Calu3 (cell line): ENCODE measurements at regions not wholly inside any gene's neighbourhood (a gene's known extent, or its start where the extent isn't known, plus 50 kb on each side); places are given as distances from the start of the nearest gene placed in this dataset.
"Not testable (repeated sequence)": the region's sequence is repeated elsewhere in the genome, so short reads cannot be mapped to it uniquely, and the experiment has no call there.

Experiments
- BruUV-seq: library from RNA; stranded (reverse); fragments of 400-500 nt; replicated peaks from 2 replicates; lab custom pipeline; 2021; lab: Mats Ljungman, UMichigan
- CTCF ChIA-PET: fragments of 300-600 bp; sonication (Branson Sonifier 250); formaldehyde crosslinking; loops from one replicate; lab custom pipeline; 2022; ENCODE audit warnings: antibody characterized with exemption; lab: Charles Lee
- DNase-seq: peaks from one replicate; pipeline ENCODE4 v3.0.0; 2022
- H3K27ac Mint-ChIP-seq: one replicate; pipeline ENCODE4 v1.8.0; 2022; ENCODE audit warnings: mixed read lengths; ENCODE audit not compliant: unreplicated experiment
- H3K27me3 Mint-ChIP-seq: one replicate; pipeline ENCODE4 v1.8.0; 2022; ENCODE audit warnings: mixed read lengths; ENCODE audit not compliant: unreplicated experiment
- H3K36me3 Mint-ChIP-seq: one replicate; pipeline ENCODE4 v1.8.0; 2022; ENCODE audit warnings: mild to moderate bottlenecking, moderate library complexity, mixed read lengths; ENCODE audit not compliant: insufficient read depth, unreplicated experiment
- H3K4me1 Mint-ChIP-seq: one replicate; pipeline ENCODE4 v1.8.0; 2022; ENCODE audit warnings: mild to moderate bottlenecking, low read depth, mixed read lengths; ENCODE audit not compliant: unreplicated experiment
- H3K4me3 Mint-ChIP-seq: one replicate; pipeline ENCODE4 v1.8.0; 2022; ENCODE audit warnings: mild to moderate bottlenecking, low read depth, moderate library complexity, mixed read lengths; ENCODE audit not compliant: unreplicated experiment
- H3K9me3 Mint-ChIP-seq: one replicate; pipeline ENCODE4 v1.8.0; 2022; ENCODE audit warnings: low read depth, mixed read lengths; ENCODE audit not compliant: unreplicated experiment
- CTCF ChIP-seq: fragments of 200-600 bp; IDR thresholded peaks from one replicate; pipeline ENCODE4 v1.8.0; 2022; ENCODE audit warnings: antibody characterized with exemption; ENCODE audit not compliant: unreplicated experiment
- intact Hi-C: fragments of 100-400 bp; cut with micrococcal nuclease; formaldehyde crosslinking; loops from one replicate; pipeline ENCODE4 v1.10.0; 2022; ENCODE audit not compliant: unreplicated experiment

- intact Hi-C loops, result no loop called here
- H3K36me3 Mint-ChIP-seq, result no peaks in the 10 kb centered on the region
- DNase-seq, result no peak
- no peaks in the 10 kb centered on the region for H3K27me3 Mint-ChIP-seq
- no TSS peak for BruUV-seq
- CTCF ChIA-PET, result no interaction called here
- no peak overlapping the region for H3K4me3 Mint-ChIP-seq
- TF ChIP-seq CTCF, result no peak
- H3K4me1 Mint-ChIP-seq, result peaks cover 10% of the 10 kb centered on the region
- no peak overlapping the region for H3K27ac Mint-ChIP-seq
- no peaks in the 10 kb centered on the region for H3K9me3 Mint-ChIP-seq
These were observed 63.7 kb upstream of the ATP12A start for GRCh38 chr13:24616514-24616913.

- no peak for TF ChIP-seq CTCF
- H3K36me3 Mint-ChIP-seq, result no peaks in the 10 kb centered on the region
- no peak overlapping the region for H3K4me3 Mint-ChIP-seq
- CTCF ChIA-PET, result no interaction called here
- no TSS peak for BruUV-seq
- H3K27ac Mint-ChIP-seq, result no peak overlapping the region
- H3K9me3 Mint-ChIP-seq, result no peaks in the 10 kb centered on the region
- intact Hi-C loops, result no loop called here
- DNase-seq, result no peak
- peaks cover 10% of the 10 kb centered on the region for H3K4me1 Mint-ChIP-seq
- no peaks in the 10 kb centered on the region for H3K27me3 Mint-ChIP-seq
These were observed 62.8 kb upstream of the ATP12A start for GRCh38 chr13:24617256-24618010.

- no TSS peak for BruUV-seq
- Mint-ChIP-seq H3K4me3 (no peak overlapping the region), H3K27ac (no peak overlapping the region), H3K36me3 (no peaks in the 10 kb centered on the region), H3K4me1 (peaks cover 10% of the 10 kb centered on the region), H3K9me3 (no peaks in the 10 kb centered on the region), H3K27me3 (no peaks in the 10 kb centered on the region)
- peak; percentile 9 for DNase-seq
- intact Hi-C loops, result no loop called here
- no peak for TF ChIP-seq CTCF
- CTCF ChIA-PET, result interaction anchor here (1.0 kb wide), 1 partner anchor 13 kb away, joined by 3 read pairs; no protein-coding TSS in a partner anchor
These were observed 61.9 kb upstream of the ATP12A start for GRCh38 chr13:24618011-24618955.

- Mint-ChIP-seq H3K27ac (no peak overlapping the region), H3K4me1 (peaks cover 10% of the 10 kb centered on the region), H3K9me3 (no peaks in the 10 kb centered on the region), H3K27me3 (no peaks in the 10 kb centered on the region), H3K4me3 (no peak overlapping the region), H3K36me3 (no peaks in the 10 kb centered on the region)
- no peak for DNase-seq
- no TSS peak for BruUV-seq
- intact Hi-C loops, result no loop called here
- CTCF ChIA-PET, result interaction anchor here (0.6 to 1.0 kb wide), 2 partner anchors 12 to 367 kb away, joined by 3 read pairs; no protein-coding TSS in a partner anchor
- no peak for TF ChIP-seq CTCF
These were observed 60.9 kb upstream of the ATP12A start for GRCh38 chr13:24619282-24619681.

GRCh38 chr13:24622481-24623148 lies 57.6 kb upstream of the ATP12A start:
- H3K4me1 Mint-ChIP-seq, intact Hi-C loops, H3K27me3 Mint-ChIP-seq, DNase-seq, H3K27ac Mint-ChIP-seq, H3K36me3 Mint-ChIP-seq, H3K4me3 Mint-ChIP-seq, H3K9me3 Mint-ChIP-seq, BruUV-seq: not testable (repeated sequence)
- CTCF ChIA-PET, result interaction anchor here (0.5 kb wide), 1 partner anchor 51 kb away, joined by 3 read pairs; no protein-coding TSS in a partner anchor
